ENCODE measurements at regions not wholly inside any gene's neighbourhood (a gene's known extent, or its start where the extent isn't known, plus 50 kb on each side); places are given as distances from the start of the nearest gene placed in this dataset.

GRCh38 chr18:78924786-78925540, 54.7 kb upstream of the SALL3 start:
- no peaks in the 10 kb centered on the region for H3K36me3 ChIP-seq (ENCODE audit: control insufficient read depth, low read length)
- H3K79me2 ChIP-seq (ENCODE audit: control insufficient read depth, low read length) = no peaks in the 10 kb centered on the region
- no peaks in the 10 kb centered on the region for H3K27me3 ChIP-seq (ENCODE audit: control insufficient read depth, low read length)
- H3K9me2 ChIP-seq (replicated peaks; ENCODE audit: control insufficient read depth, low read length) = no peaks in the 10 kb centered on the region
- no peak overlapping the region for H3K27ac ChIP-seq (ENCODE audit: low read depth, low read length)
- H3K4me1 ChIP-seq (ENCODE audit: control insufficient read depth, low read length) = no peaks in the 10 kb centered on the region
- TF ChIP-seq EZH2phosphoT487 (IDR thresholded peaks at IDR 0.05; ENCODE audit: borderline replicate concordance, low read length) = no peak
- TF ChIP-seq, protein P1, sequence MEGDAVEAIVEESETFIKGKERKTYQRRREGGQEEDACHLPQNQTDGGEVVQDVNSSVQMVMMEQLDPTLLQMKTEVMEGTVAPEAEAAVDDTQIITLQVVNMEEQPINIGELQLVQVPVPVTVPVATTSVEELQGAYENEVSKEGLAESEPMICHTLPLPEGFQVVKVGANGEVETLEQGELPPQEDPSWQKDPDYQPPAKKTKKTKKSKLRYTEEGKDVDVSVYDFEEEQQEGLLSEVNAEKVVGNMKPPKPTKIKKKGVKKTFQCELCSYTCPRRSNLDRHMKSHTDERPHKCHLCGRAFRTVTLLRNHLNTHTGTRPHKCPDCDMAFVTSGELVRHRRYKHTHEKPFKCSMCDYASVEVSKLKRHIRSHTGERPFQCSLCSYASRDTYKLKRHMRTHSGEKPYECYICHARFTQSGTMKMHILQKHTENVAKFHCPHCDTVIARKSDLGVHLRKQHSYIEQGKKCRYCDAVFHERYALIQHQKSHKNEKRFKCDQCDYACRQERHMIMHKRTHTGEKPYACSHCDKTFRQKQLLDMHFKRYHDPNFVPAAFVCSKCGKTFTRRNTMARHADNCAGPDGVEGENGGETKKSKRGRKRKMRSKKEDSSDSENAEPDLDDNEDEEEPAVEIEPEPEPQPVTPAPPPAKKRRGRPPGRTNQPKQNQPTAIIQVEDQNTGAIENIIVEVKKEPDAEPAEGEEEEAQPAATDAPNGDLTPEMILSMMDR (IDR thresholded peaks at IDR 0.05; ENCODE audit: low read depth, low read length, poor library complexity, severe bottlenecking) = no peak
- H4K20me1 ChIP-seq (ENCODE audit: control insufficient read depth, insufficient read depth, low read depth, low read length) = no peaks in the 10 kb centered on the region
- no peaks in the 10 kb centered on the region for H3F3A ChIP-seq (ENCODE audit: control insufficient read depth, insufficient read depth)
- H3K4me3 ChIP-seq (ENCODE audit: low read length) = no peak overlapping the region
- H3K4me2 ChIP-seq (ENCODE audit: low read length) = no peak overlapping the region
- no peaks in the 10 kb centered on the region for H3K9me3 ChIP-seq (ENCODE audit: control insufficient read depth, insufficient read depth, low read length)

DNA sequence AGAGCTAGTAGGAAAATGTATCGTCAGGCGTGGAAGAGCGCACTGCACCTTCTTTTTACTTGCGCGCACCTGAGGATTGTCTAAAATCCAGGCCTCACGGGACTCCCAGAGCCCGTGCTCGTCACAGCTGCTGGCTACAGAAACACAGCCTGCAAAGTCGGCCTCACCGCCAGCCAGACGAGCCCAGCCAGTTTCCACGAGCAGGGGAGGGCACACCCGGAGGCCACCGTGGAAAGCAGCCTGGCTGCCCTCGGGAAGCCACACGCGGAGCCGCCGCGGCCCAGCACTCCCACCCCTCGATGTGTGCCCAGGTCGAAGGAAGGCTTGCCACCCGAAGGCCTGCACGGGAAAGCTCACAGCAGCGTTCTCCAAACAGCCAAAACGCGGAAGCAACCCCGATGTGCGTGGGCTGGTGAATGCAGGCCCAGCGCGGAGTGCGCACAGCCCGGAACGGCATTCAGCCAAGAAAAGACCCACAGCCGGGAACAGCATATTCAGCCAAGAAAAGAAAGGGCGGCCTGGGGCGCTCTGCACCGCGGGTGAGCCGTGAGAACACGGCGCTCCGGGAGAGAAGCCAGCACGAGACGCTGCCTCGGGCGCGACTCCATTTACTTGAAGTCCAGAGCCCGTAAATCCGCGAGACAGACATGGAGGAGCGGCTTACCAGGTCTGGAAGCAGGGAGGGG, 53.9 kb upstream of the SALL3 start:
- Histone ChIP-seq H3K27ac (ENCODE audit: low read depth, low read length) (no peak overlapping the region), H3K27me3 (ENCODE audit: control insufficient read depth, low read length) (no peaks in the 10 kb centered on the region), H3K9me2 (replicated peaks; ENCODE audit: control insufficient read depth, low read length) (no peaks in the 10 kb centered on the region), H3K4me3 (ENCODE audit: low read length) (no peak overlapping the region), H3K9me3 (ENCODE audit: control insufficient read depth, insufficient read depth, low read length) (no peaks in the 10 kb centered on the region), H3K36me3 (ENCODE audit: control insufficient read depth, low read length) (no peaks in the 10 kb centered on the region), H3K4me1 (ENCODE audit: control insufficient read depth, low read length) (no peaks in the 10 kb centered on the region), H4K20me1 (ENCODE audit: control insufficient read depth, insufficient read depth, low read depth, low read length) (no peaks in the 10 kb centered on the region), H3F3A (ENCODE audit: control insufficient read depth, insufficient read depth) (no peaks in the 10 kb centered on the region), H3K4me2 (ENCODE audit: low read length) (no peak overlapping the region), H3K79me2 (ENCODE audit: control insufficient read depth, low read length) (no peaks in the 10 kb centered on the region)
- TF ChIP-seq, protein P1 (IDR thresholded peaks at IDR 0.05; ENCODE audit: low read depth, low read length, poor library complexity, severe bottlenecking) = no peak
- no peak for TF ChIP-seq EZH2phosphoT487 (IDR thresholded peaks at IDR 0.05; ENCODE audit: borderline replicate concordance, low read length)

DNA sequence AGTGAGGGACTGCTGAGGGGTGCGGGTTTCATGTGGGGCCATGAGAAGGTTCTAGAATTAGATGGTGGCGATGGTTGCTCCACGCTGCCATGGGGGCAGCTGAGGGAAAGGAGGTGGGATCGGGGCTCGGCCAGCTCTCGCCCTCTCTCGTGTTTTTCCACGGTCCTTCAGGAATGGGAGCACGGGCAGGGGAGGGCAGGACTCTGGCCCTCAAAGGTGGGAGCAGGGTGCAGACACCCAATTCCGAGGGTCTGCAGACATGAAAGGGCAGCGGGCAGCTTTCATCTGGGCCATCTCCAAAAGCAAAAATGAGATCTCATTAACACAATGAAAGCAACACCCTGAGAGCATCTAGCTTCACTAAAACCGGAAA, 53.4 kb upstream of the SALL3 start:
- H3K9me3 ChIP-seq (ENCODE audit: control insufficient read depth, insufficient read depth, low read length) = no peaks in the 10 kb centered on the region
- H3K36me3 ChIP-seq (ENCODE audit: control insufficient read depth, low read length) = no peaks in the 10 kb centered on the region
- no peaks in the 10 kb centered on the region for H3K4me1 ChIP-seq (ENCODE audit: control insufficient read depth, low read length)
- no peaks in the 10 kb centered on the region for H3K79me2 ChIP-seq (ENCODE audit: control insufficient read depth, low read length)
- no peak overlapping the region for H3K27ac ChIP-seq (ENCODE audit: low read depth, low read length)
- no peaks in the 10 kb centered on the region for H4K20me1 ChIP-seq (ENCODE audit: control insufficient read depth, insufficient read depth, low read depth, low read length)
- H3F3A ChIP-seq (ENCODE audit: control insufficient read depth, insufficient read depth) = no peaks in the 10 kb centered on the region
- no peaks in the 10 kb centered on the region for H3K27me3 ChIP-seq (ENCODE audit: control insufficient read depth, low read length)
- H3K4me2 ChIP-seq (ENCODE audit: low read length) = no peak overlapping the region
- TF ChIP-seq, protein P1 (IDR thresholded peaks at IDR 0.05; ENCODE audit: low read depth, low read length, poor library complexity, severe bottlenecking) = no peak
- no peak for TF ChIP-seq EZH2phosphoT487 (IDR thresholded peaks at IDR 0.05; ENCODE audit: borderline replicate concordance, low read length)
- no peak overlapping the region for H3K4me3 ChIP-seq (ENCODE audit: low read length)
- no peaks in the 10 kb centered on the region for H3K9me2 ChIP-seq (replicated peaks; ENCODE audit: control insufficient read depth, low read length)
